ENCODE measurements at regions not wholly inside any gene's neighbourhood (a gene's known extent, or its start where the extent isn't known, plus 50 kb on each side); places are given as distances from the start of the nearest gene placed in this dataset.
A peak's percentile ranks its signal among the peaks of the same experiment; 100 is the strongest.
"Not testable (repeated sequence)": the region's sequence is repeated elsewhere in the genome, so short reads cannot be mapped to it uniquely, and the experiment has no call there.

- not testable (repeated sequence) for DNase-seq (ENCODE audit: low read depth, low spot score)
These were observed 70.2 kb downstream of the ZNF726 start for GRCh38 chr19:23984911-23985310.

GRCh38 chr19:23986623-23987022, 71.9 kb downstream of the ZNF726 start:
- DNase-seq (ENCODE audit: low read depth, low spot score): no peak

GRCh38 chr19:23991170-23991569, 76.5 kb downstream of the ZNF726 start:
- peak; percentile 29 for DNase-seq (ENCODE audit: low read depth, low spot score)

GRCh38 chr19:23992348-23992747, 77.7 kb downstream of the ZNF726 start:
- no peak for DNase-seq (ENCODE audit: low read depth, low spot score)

- no peak for DNase-seq (ENCODE audit: low read depth, low spot score)
These were observed 78.8 kb downstream of the ZNF726 start for GRCh38 chr19:23993440-23993839.

- no peak for DNase-seq (ENCODE audit: low read depth, low spot score)
These were observed 81.9 kb downstream of the ZNF726 start for GRCh38 chr19:23996549-23996948.

GRCh38 chr19:23998568-23998967, 83.9 kb downstream of the ZNF726 start:
- DNase-seq (ENCODE audit: low read depth, low spot score): no peak

GRCh38 chr19:23999821-24000610, 85.3 kb downstream of the ZNF726 start:
- DNase-seq (ENCODE audit: low read depth, low spot score): no peak

GRCh38 chr19:24000656-24001055, 86.0 kb downstream of the ZNF726 start:
- no peak for DNase-seq (ENCODE audit: low read depth, low spot score)

- no peak for DNase-seq (ENCODE audit: low read depth, low spot score)
These were observed 84.6 kb upstream of the ZNF254 start for GRCh38 chr19:24002256-24002945.

- DNase-seq (ENCODE audit: low read depth, low spot score): no peak
These were observed 83.5 kb upstream of the ZNF254 start for GRCh38 chr19:24003537-24003936.

GRCh38 chr19:24004166-24004565, 82.8 kb upstream of the ZNF254 start:
- no peak for DNase-seq (ENCODE audit: low read depth, low spot score)

GRCh38 chr19:24029941-24030636, 56.9 kb upstream of the ZNF254 start:
- no peak for DNase-seq (ENCODE audit: low read depth, low spot score)

GRCh38 chr19:24032651-24033050, 54.3 kb upstream of the ZNF254 start:
- no peak for DNase-seq (ENCODE audit: low read depth, low spot score)

- peak; percentile 96 for DNase-seq (ENCODE audit: low read depth, low spot score)
These were observed 53.6 kb upstream of the ZNF254 start for GRCh38 chr19:24033301-24033962.

GRCh38 chr19:24033963-24034342, 53.0 kb upstream of the ZNF254 start:
- peak; percentile 75 for DNase-seq (ENCODE audit: low read depth, low spot score)

GRCh38 chr19:24035261-24035880, 51.6 kb upstream of the ZNF254 start:
- not testable (repeated sequence) for DNase-seq (ENCODE audit: low read depth, low spot score)
